WERI-Rb-1 (cell line): ENCODE measurements at regions not wholly inside any gene's neighbourhood (a gene's known extent, or its start where the extent isn't known, plus 50 kb on each side); places are given as distances from the start of the nearest gene placed in this dataset.

Source experiments
- DNase-seq: peaks from one replicate; pipeline ENCODE4 v3.0.0-alpha.2; 2020
- H3K27ac ChIP-seq: fragments of 250-450 bp; sonication (Bioruptor Pico); 2 replicates; pipeline ENCODE4 v1.5.1; 2020; ENCODE audit warnings: mild to moderate bottlenecking, moderate library complexity
- H3K27me3 ChIP-seq: fragments of 250-450 bp; sonication (Bioruptor Pico); 2 replicates; pipeline ENCODE4 v1.5.1; 2021; ENCODE audit warnings: mild to moderate bottlenecking, low read depth, moderate library complexity; ENCODE audit not compliant: insufficient read depth, severe bottlenecking
- H3K36me3 ChIP-seq: fragments of 250-450 bp; sonication (Bioruptor Pico); 2 replicates; pipeline ENCODE4 v1.5.1; 2020; ENCODE audit warnings: mild to moderate bottlenecking, moderate library complexity
- H3K4me3 ChIP-seq: 2 replicates; pipeline ENCODE4 v1.5.1; 2011; ENCODE audit warnings: low read depth, mild to moderate bottlenecking, control low read depth, low read length
- H3K9me3 ChIP-seq: fragments of 250-450 bp; sonication (Bioruptor Pico); 2 replicates; pipeline ENCODE4 v1.5.1; 2021; ENCODE audit warnings: mild to moderate bottlenecking, moderate library complexity; ENCODE audit not compliant: severe bottlenecking
- TF ChIP-seq, protein P1 (sequence below): IDR thresholded peaks from 2 replicates; pipeline ENCODE4 v1.5.1; 2011; ENCODE audit warnings: low read depth, mild to moderate bottlenecking, control low read depth, inconsistent platforms, low read length

DNA sequence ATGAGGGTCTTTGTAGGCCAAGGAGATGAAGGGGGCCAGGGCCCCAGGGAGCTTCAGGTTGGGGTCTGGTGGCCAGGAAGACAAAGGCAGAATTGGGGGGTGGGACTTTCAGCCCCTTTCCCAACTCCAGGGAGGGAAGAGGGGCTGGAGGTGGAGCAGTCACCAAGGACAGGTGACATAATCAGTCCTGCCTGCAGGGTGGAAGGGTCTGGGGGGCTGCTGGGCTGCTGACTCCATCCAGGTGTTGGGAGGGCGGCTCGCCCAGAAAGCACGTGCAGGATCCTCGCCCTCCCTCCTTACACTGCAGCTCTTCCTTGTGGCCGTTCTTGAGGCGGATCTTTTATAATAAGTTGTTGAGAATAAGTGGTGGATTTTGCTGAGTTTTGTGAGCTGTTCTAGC, 1491.1 kb downstream of the TBC1D22A start:
- Histone ChIP-seq H3K27me3 (no peaks in the 10 kb centered on the region), H3K4me3 (no peak overlapping the region), H3K36me3 (no peaks in the 10 kb centered on the region), H3K9me3 (no peaks in the 10 kb centered on the region), H3K27ac (no peak overlapping the region)
- TF ChIP-seq, protein P1, sequence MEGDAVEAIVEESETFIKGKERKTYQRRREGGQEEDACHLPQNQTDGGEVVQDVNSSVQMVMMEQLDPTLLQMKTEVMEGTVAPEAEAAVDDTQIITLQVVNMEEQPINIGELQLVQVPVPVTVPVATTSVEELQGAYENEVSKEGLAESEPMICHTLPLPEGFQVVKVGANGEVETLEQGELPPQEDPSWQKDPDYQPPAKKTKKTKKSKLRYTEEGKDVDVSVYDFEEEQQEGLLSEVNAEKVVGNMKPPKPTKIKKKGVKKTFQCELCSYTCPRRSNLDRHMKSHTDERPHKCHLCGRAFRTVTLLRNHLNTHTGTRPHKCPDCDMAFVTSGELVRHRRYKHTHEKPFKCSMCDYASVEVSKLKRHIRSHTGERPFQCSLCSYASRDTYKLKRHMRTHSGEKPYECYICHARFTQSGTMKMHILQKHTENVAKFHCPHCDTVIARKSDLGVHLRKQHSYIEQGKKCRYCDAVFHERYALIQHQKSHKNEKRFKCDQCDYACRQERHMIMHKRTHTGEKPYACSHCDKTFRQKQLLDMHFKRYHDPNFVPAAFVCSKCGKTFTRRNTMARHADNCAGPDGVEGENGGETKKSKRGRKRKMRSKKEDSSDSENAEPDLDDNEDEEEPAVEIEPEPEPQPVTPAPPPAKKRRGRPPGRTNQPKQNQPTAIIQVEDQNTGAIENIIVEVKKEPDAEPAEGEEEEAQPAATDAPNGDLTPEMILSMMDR, result no peak
- DNase-seq, result no peak

DNA sequence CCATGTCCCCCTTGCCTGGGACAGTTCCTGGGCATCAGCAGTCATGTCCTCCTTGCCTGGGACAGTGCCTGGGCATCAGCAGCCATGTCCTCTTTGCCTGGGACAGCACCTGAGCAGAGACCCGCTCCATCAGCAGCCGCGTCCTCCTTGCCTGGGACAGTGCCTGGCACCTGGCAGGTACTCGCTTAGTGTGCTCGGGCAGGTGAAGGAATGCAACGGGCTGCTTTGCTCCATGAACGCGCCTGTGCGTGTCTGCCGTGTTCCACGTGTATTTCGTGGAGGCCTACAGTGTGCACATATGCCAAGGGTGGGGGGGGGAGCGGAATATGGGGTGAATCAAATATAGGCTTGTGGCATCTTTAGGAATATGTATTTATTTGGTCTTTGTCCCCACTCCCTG, 1490.7 kb downstream of the TBC1D22A start:
- H3K9me3 ChIP-seq, result no peaks in the 10 kb centered on the region
- no peak overlapping the region for H3K4me3 ChIP-seq
- H3K36me3 ChIP-seq, result no peaks in the 10 kb centered on the region
- TF ChIP-seq, protein P1, result no peak
- H3K27ac ChIP-seq, result no peak overlapping the region
- no peaks in the 10 kb centered on the region for H3K27me3 ChIP-seq
- no peak for DNase-seq

GRCh38 chr22:48251629-48252028, 1489.2 kb downstream of the TBC1D22A start:
- H3K4me3 ChIP-seq, result no peak overlapping the region
- H3K27me3 ChIP-seq, result no peaks in the 10 kb centered on the region
- no peak for DNase-seq
- no peaks in the 10 kb centered on the region for H3K9me3 ChIP-seq
- H3K36me3 ChIP-seq, result no peaks in the 10 kb centered on the region
- TF ChIP-seq, protein P1, result no peak
- no peak overlapping the region for H3K27ac ChIP-seq

DNA sequence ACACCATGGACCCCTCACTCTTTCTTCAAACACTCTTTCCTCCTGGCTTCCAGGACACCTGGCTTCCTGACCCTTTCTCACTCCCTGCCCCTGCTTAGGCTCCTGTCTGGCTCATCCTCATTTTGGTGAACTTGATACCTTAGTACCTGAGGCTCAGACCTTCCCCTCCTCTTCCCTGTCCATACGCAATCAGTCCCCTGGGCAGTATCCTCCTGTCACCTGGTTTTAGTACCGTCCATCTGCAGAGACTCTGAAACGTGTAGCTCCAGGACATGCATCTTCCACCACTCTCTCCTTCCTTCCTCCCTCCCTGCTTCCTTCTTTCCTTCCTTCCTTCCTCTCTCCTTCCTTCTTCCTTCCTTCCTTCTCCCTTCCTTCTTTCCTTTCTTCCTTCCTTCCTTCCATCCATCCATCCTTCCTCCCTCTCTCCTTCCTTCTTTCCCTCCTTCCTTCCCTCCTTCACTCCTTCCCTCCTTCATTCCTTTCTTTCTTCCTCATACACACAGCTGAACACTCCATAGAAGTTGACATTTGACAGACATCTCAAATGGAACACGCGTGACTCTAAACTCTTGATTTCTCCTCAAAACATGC, 1488.6 kb downstream of the TBC1D22A start:
- no peak overlapping the region for H3K4me3 ChIP-seq
- no peaks in the 10 kb centered on the region for H3K36me3 ChIP-seq
- H3K27ac ChIP-seq, result no peak overlapping the region
- no peaks in the 10 kb centered on the region for H3K9me3 ChIP-seq
- DNase-seq, result no peak
- TF ChIP-seq, protein P1, result no peak
- no peaks in the 10 kb centered on the region for H3K27me3 ChIP-seq

DNA sequence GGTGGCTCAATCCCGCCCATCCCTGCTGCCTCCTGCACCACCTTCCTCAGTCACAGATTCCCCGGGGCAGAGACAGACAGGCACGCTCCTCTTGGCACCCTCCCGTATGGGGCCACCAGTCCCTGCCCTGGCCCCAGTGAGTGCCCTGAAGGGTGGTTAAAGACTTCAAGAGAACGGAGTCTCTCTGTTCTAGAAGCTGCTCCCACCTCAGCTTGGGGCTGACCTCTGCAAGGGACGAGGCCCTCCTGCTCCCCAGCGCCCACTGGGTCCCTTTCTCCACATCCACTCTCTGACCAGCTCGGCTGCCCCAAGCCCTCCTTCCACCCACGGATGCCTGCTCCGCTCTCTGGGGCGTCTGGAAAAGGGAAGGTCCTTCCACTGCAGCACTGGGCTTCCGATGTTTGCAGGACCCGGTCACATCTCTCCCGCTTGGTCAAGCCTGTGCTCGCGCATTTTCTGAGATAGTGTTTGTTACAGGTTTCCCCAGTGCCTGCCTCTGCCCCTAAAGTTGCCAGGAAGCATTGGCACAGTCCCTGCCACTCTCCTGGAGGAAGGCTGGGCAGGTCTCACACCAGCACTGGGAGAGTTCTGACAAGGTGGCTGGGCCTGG, 1487.9 kb downstream of the TBC1D22A start:
- H3K36me3 ChIP-seq, result no peaks in the 10 kb centered on the region
- DNase-seq, result no peak
- no peaks in the 10 kb centered on the region for H3K9me3 ChIP-seq
- H3K27me3 ChIP-seq, result no peaks in the 10 kb centered on the region
- TF ChIP-seq, protein P1, result no peak
- no peak overlapping the region for H3K4me3 ChIP-seq
- H3K27ac ChIP-seq, result no peak overlapping the region

GRCh38 chr22:48249713-48250268, 1487.3 kb downstream of the TBC1D22A start:
- DNase-seq, result no peak
- Histone ChIP-seq H3K36me3 (no peaks in the 10 kb centered on the region), H3K4me3 (no peak overlapping the region), H3K27me3 (no peaks in the 10 kb centered on the region), H3K9me3 (no peaks in the 10 kb centered on the region), H3K27ac (no peak overlapping the region)
- TF ChIP-seq, protein P1, result no peak
